ENCODE measurements at regions not wholly inside any gene's neighbourhood (a gene's known extent, or its start where the extent isn't known, plus 50 kb on each side); places are given as distances from the start of the nearest gene placed in this dataset.

DNA sequence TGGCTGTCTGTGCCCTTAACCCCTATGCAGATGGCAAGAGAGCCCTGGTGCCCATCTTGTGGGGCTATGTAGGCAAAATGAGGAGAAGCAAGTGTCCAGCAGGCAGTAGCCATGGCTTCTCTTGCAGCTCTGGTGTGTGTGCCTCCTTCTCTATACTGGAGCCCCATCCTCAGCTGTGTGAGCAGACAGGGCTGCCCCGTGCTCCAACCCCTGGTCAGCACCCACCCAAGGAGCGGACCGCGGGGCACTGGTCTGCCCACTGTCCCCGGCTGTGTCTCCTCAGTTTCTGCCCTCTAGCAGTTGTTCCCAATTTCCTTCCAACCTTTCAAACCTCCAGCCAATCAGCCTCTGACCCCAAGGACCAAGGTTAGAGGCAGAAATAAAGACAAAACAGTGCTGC is 134.9 kb upstream of the GLI2 start:
- TF ChIP-seq, protein P1, sequence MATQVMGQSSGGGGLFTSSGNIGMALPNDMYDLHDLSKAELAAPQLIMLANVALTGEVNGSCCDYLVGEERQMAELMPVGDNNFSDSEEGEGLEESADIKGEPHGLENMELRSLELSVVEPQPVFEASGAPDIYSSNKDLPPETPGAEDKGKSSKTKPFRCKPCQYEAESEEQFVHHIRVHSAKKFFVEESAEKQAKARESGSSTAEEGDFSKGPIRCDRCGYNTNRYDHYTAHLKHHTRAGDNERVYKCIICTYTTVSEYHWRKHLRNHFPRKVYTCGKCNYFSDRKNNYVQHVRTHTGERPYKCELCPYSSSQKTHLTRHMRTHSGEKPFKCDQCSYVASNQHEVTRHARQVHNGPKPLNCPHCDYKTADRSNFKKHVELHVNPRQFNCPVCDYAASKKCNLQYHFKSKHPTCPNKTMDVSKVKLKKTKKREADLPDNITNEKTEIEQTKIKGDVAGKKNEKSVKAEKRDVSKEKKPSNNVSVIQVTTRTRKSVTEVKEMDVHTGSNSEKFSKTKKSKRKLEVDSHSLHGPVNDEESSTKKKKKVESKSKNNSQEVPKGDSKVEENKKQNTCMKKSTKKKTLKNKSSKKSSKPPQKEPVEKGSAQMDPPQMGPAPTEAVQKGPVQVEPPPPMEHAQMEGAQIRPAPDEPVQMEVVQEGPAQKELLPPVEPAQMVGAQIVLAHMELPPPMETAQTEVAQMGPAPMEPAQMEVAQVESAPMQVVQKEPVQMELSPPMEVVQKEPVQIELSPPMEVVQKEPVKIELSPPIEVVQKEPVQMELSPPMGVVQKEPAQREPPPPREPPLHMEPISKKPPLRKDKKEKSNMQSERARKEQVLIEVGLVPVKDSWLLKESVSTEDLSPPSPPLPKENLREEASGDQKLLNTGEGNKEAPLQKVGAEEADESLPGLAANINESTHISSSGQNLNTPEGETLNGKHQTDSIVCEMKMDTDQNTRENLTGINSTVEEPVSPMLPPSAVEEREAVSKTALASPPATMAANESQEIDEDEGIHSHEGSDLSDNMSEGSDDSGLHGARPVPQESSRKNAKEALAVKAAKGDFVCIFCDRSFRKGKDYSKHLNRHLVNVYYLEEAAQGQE (IDR thresholded peaks at IDR 0.05; ENCODE audit: low read depth) = no peak
- TF ChIP-seq CEBPB (IDR thresholded peaks at IDR 0.05) (no peak), EP300 (IDR thresholded peaks at IDR 0.05; ENCODE audit: borderline replicate concordance) (no peak)
- TF ChIP-seq, protein P2, sequence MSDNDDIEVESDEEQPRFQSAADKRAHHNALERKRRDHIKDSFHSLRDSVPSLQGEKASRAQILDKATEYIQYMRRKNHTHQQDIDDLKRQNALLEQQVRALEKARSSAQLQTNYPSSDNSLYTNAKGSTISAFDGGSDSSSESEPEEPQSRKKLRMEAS (IDR thresholded peaks at IDR 0.05) = no peak
